ENCODE measurements at regions not wholly inside any gene's neighbourhood (a gene's known extent, or its start where the extent isn't known, plus 50 kb on each side); places are given as distances from the start of the nearest gene placed in this dataset.

DNA sequence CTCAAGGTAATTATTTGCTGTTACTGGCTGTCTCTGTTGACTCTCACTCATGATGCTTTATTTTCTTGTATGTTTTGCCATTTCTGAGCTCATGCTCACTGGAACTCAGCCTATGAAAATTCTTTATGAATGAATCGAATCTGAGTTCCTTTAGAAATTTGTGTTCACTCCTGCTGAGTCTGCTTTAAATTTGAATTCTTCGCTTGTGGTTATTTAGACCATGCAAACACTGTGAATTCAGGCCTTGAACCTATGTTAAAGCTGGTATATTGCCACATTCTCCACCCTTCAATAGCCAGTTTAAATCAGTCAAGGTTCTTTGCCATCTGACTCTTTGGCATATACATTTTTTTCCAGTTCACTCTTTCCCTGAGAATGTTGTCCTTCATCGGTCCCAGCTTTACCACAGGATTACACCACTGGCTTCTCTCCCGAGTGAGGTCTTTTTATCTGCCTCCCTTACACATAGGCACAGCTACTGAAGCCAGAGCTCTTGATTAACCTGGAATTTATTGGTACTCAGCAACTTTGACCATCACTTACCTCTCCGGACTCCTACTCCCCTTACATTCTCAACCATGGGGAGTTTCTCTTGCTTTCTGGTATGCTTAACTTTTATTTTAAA is 400.6 kb downstream of the VPS13C start:
- TF ChIP-seq, protein P1, sequence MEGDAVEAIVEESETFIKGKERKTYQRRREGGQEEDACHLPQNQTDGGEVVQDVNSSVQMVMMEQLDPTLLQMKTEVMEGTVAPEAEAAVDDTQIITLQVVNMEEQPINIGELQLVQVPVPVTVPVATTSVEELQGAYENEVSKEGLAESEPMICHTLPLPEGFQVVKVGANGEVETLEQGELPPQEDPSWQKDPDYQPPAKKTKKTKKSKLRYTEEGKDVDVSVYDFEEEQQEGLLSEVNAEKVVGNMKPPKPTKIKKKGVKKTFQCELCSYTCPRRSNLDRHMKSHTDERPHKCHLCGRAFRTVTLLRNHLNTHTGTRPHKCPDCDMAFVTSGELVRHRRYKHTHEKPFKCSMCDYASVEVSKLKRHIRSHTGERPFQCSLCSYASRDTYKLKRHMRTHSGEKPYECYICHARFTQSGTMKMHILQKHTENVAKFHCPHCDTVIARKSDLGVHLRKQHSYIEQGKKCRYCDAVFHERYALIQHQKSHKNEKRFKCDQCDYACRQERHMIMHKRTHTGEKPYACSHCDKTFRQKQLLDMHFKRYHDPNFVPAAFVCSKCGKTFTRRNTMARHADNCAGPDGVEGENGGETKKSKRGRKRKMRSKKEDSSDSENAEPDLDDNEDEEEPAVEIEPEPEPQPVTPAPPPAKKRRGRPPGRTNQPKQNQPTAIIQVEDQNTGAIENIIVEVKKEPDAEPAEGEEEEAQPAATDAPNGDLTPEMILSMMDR (IDR thresholded peaks at IDR 0.05), result no peak

DNA sequence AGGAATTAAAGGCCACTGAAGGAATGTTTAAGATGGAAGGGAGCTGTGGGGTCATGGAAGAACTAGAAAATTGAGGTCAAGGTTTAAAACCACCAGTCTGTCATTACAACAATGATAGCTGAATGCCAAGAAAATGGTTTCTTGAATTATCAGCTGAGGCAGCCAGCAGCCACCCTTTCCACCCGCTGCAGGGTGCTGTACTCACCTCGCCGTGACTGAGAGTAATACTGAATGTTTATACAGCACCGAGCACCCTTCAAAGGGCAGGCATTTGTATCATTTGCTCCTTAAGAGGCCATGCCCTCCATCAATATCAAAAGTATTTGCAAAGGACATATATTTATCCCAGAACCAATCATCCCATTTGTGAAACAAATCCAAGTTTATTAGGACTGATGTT is 402.8 kb downstream of the VPS13C start:
- TF ChIP-seq, protein P1 (IDR thresholded peaks at IDR 0.05), result no peak

DNA sequence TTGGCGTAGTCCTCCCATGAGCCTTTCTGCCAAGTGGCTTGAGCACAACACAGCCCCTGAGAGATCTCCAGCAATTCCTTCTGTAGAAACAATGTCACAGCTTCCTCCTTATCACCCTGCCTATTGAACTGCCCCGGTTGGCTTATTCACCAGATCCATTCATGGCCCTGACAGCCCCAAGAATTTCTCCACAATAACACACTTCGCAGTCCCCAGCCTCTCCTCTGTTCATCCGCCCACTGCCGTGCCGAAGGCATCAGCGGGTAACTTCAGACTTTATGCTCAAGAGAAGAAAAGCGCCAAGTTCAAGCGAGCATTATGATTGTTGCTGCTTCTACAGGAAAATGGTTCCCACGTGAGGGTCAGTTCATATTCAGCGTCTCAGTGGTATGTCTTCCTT is 403.9 kb downstream of the VPS13C start:
- TF ChIP-seq, protein P1 (IDR thresholded peaks at IDR 0.05), result no peak

DNA sequence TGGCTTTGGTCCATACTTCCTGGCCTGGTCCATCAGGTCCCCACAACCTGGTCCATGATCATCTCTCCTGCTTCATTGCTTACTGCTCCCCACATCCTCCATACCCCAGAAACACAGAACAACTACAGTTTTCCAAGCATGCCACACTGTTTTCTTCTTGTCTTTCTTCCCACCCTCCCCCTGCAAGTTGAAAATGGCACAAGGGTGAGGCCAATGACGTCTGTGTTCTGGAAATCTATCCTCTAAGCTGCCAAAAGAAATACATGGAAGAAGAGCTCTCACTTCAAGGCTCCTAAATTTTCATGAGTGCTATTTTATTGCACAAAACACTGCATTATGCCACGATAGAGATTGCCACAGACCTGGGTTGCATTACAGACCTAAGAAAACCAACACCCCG is 404.4 kb downstream of the VPS13C start:
- TF ChIP-seq, protein P1 (IDR thresholded peaks at IDR 0.05), result no peak

DNA sequence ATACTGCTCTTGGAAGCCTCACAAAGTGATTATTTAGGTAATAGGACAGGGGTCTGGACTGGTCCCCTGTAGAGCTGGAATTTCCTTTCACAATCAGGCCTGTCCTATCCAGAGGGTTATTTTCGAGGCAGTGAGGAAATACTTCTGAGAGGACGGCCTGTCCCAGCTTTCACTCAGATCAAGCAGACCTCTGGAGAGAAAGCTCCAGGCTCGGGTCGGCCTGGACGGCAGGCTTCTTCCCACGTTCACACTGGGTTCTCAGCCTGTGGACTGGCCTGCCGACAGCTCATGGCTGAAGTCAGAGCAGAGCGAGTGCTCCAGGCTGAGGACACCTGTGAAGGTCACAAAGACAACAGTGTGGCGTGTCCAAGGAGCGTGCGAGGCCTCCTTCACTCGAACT is 405.3 kb downstream of the VPS13C start:
- TF ChIP-seq, protein P1 (IDR thresholded peaks at IDR 0.05), result no peak

DNA sequence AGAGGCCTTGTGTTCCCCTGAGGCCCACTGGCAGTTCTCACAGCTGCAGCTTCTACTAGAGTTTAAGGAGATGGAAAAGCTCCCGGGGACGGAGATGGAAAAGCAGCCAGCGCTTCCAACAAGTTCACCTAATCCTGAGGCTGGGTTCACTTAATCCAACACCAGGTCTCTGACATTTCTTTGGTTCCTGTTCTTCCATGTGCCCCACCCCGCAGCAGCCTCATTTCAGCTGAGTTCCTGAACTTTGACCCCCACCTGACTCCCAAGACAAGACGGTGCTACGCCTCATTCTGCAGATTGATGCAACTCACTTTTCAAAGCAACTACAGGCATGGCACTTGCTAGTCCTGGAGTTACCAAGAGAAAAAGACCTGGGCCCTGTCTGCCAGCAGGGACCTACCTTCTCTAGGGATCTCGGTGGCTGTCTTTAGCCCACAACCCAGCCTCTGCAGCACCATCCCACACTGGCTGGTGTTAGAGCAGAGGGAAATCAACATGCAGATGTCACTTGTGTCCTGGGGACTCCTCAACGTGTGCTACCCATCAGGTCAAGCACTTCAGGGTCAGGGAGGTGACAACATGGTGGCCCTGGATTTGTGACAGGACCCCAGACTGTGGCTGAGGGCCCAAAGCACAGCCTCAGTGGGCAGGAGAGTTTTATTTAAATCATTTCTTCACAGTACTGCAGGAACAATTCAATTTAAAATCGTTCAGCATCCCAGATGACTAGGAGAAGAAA is 406.1 kb downstream of the VPS13C start:
- TF ChIP-seq, protein P1 (IDR thresholded peaks at IDR 0.05), result no peak

DNA sequence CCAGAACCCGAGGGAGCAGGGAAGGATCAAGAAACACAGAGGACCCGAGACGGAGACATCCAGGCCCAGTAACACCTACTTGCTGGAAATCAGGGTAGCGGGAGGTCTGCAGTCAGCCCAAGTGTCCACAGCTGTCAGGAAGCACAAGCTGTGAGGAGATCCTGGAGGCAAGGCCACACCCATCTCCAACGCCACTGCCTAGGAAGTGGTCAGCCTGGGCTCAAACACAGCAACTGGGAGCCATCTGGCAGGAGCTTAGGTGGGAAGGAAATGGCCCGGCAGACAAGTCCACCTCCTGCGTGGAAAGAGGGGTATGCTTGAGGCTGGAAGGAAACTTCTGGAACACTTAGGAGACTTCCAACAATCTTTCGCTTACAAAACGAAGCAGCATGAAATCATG is 407.1 kb downstream of the VPS13C start:
- TF ChIP-seq, protein P1 (IDR thresholded peaks at IDR 0.05), result no peak

Measured in LNCAP (cell line).